ENCODE measurements at regions not wholly inside any gene's neighbourhood (a gene's known extent, or its start where the extent isn't known, plus 50 kb on each side); places are given as distances from the start of the nearest gene placed in this dataset.
A peak's percentile ranks its signal among the peaks of the same experiment; 100 is the strongest.
"Not testable (repeated sequence)": the region's sequence is repeated elsewhere in the genome, so short reads cannot be mapped to it uniquely, and the experiment has no call there.

DNA sequence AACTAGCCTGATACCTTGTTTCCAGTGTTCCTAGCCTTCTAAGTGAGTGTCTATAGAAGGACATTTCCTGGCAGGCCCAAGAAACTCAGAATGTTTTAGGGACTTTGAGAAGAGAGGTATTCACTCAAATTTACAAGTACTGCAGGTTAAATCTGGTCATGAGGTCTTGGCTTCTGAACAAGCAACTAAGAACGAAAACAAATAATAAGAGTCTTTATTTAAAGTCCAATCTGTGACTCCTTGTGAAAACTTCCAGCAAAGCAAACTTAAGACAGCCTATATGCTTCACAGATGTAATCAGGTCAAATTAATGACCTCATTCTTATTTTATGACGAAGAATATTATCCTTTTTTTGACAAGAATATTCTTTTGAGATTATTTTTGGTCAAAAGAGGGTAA, 79.4 kb upstream of the PRSS16 start:
- peak; percentile 76 for DNase-seq

DNA sequence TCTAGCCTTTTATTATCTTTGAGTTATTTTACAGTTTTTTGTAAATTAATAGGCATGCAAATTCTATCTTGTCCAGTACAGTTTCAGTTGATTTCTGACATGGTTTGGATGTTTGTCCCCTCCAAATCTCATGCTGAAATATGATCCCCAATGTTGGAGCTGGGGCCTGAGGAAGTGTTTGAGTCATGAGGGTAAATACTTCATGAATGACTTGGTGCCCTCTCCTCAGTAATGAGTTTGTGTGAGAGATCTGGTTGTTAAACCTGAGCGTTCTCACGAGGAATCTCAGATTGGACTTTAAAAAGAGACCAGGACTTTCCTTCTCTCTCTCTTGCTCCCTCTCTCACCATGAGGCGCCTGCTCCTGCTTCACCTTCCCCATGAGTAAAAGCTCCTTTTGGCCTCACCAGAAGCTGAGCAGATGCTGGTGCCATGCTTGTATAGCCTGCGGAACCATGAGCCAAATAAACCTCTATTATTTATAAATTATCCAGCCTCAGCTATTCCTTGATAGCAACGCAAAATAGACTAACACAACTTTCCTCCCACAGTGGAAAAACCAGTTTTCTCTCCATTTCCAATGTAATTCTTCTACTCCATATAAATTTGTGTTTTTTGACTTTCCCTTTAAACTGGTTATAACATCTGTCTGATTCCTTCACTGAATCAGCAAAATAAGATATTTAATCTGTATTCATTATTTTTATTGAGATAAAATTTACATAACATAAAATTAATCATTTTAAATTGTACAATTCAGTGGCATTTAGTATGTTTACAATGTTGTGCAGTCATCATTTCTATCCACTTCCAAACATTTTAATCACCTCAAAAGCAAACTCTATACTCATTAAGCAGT, 78.7 kb upstream of the PRSS16 start:
- peak; percentile 93 for DNase-seq

- DNase-seq, result not testable (repeated sequence)
Observed at GRCh38 chr6:27172524-27173231, 74.8 kb upstream of the PRSS16 start.

DNA sequence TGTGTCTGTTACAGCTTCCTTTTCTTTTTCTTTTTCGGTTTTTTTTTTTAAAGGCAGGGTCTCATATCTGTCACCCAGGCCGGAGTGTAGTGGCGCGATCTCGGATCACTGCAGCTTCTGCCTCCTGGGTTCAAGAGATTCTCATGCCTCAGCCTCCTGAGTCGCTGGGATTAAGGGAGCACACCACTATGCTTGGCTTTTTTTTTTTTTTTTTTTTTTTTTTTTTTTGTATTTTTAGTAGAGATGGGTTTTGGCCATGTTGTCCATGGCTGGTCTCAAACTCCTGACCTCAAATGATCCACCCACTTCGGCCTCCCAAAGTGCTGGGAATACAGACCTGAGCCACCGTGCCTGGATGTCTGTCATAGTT, 74.3 kb upstream of the PRSS16 start:
- not testable (repeated sequence) for DNase-seq

DNA sequence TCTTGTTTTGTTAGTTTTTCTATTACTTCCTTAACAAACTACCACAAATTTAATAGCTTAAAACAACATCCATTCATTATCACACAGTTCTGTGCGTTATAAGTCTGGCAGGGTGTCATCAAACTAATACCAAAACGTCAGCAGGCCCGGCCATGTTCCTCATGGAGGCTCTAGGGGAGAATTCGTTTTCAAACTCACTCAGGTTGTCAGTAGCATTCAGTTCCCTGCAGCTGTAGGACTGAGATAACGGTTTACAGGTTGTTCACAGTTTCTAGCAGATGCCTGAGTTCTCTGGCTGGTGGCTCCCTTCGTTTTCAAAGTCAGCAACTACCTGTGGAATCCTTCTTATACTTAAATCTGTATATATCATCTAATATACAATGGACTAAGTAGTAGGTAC, 72.5 kb upstream of the PRSS16 start:
- no peak for DNase-seq

DNA sequence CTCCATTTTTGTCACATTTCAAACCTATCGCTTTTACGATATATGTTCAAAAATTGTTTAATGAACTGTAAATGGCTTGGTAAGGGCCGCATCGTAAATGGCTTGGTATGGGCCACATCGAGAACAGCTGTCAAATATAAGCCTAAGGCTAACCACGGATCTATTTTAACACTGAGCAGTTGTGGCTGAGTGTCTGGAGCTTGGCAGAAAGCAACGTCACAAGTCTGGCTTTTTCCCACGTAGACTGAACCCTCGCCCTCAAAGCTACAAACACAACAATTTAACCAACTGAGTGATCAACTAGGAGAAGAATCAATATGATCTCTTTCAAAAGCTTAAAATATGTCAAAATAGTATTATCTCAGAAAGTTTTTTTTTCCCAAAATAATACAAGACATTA, 71.4 kb upstream of the PRSS16 start:
- DNase-seq, result no peak

- DNase-seq, result peak; percentile 26
Observed at GRCh38 chr6:27176523-27177484, 70.7 kb upstream of the PRSS16 start.

DNA sequence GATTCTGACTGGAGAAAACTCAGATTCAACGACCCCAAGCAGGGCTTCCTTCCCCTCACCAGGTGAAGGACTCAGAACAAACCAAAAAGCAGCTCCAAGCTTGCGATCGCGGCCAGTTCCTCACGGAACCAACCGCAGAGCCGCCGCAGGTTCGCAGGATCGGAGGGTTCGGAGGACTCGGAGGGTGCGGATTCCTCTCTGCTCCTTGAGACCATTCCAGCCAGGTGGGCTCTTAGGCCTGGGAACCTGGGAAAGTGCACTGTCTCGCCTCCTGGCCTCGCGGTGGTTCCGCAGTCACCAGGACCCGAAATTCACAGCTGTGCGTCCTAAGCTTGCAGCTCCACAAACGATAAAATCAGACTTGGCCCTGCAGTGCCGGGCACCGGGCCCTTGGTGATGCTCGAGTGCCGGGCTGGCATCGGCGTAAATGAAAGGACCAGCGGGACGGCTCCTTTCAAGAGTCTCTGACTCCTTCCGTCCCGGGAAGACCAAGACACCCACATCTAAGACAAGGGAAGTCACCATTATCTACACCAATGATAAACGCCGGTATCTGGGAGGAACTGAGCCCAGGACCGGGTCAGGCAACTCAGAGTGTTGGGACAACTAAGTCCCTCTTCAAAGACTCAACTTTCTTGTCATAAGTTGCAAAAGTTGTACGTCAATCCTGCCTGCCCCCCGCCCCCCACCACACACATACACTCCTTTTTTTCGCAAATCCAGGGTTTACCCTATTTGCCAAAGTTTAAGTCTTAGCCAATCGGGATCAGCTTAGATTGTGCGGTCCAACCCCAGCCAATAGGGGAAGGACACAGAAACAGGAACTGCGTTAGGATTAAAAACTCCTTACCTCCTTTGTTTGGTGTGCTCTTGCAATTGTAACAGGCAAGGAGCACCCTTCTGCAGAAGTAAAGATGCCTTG, 69.8 kb upstream of the PRSS16 start:
- peak; percentile 87 for DNase-seq

GRCh38 chr6:27178407-27178730, 69.1 kb upstream of the PRSS16 start:
- DNase-seq, result no peak

DNA sequence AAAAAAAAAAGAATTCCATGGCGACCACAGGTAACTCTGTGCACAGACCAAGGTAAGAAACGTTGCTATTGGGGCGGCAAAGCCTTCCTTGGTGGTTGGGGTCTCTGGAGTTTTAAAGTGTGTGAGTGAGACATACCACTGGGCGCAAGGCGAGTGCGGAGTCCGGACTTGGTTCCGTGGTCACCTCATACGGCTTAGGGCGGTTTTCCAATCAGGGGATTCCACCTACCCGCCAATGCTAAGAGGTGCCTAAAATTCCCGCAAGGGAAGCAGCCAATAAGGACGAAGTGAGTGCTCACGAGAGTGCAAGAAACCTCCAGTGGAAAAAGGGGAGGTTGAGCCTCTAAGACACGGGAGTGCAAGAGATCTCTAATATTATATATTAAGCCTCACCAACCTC, 68.6 kb upstream of the PRSS16 start:
- no peak for DNase-seq

DNA sequence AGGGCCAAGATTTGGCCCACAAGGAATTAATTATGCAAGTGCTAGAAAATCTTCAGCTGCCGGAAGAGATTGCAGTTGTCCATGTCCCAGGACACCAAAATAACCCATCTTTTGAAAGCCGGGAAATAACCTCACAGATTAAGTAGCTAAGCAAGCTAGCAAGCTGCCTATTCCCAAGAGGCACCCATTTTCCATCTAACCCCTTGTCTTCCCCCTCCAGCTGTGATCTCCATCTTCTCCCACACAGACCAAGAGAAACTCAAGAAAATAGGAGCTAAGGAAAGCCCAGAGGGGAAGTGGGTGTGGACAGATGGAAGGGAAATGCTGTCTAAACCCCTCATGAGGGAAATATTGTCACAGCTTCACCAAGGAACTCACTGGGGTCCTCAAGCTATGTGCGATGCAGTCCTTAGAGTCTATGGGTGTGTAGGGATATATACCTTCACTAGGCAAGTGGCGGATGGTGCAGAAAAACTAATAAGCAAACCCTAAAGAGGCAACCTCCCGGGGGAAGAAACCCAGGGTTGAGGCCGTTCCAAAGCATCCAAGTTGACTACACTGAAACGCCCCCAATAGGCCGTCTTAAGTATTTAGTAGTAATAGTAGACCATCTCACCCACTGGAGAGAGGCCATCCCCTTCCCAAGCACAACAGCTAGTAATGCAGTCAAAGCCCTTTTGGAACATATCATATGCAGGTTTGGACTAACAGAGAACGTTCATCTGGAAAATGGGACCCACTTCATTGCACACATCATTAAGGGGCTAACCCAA, 64.3 kb upstream of the PRSS16 start:
- DNase-seq, result no peak

DNA sequence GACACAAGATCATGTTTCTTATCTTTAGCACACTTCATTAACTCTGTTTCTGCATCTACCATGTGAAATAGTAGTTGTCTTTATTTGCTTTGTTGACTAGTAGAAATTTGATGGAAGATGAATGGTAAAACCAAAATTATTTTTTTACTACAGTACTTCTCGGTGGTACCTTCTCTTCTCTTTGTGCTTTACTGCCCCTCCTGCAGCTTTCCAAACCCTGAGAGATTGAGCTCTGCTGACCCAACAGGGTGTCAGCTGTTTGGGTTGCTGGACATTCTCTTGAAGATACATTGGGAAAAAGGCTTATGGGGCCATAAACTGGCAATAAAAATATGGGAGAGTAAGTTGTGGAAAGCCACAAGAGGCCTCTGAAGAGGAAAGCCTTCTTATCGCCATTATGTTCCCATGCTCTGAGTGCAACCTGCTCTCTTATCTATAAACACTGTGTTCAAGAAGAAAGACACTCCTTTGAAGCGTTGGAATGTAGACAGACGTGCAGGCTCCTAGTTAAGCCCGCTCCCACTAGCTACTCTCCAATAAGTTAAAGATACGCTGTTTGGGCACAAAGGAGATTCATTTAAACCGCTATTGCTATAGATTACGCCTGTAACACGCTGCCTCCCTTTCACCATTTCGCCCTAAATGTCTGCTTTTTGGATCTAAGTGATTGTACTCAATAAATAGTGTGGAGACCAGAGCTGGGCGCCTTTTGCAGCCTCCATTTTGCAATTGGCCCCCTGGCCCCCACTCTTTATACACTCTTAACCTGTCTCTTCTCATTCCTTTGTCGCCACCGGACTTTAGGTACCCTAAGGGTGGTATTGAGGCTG, 60.1 kb upstream of the PRSS16 start:
- DNase-seq, result no peak

DNA sequence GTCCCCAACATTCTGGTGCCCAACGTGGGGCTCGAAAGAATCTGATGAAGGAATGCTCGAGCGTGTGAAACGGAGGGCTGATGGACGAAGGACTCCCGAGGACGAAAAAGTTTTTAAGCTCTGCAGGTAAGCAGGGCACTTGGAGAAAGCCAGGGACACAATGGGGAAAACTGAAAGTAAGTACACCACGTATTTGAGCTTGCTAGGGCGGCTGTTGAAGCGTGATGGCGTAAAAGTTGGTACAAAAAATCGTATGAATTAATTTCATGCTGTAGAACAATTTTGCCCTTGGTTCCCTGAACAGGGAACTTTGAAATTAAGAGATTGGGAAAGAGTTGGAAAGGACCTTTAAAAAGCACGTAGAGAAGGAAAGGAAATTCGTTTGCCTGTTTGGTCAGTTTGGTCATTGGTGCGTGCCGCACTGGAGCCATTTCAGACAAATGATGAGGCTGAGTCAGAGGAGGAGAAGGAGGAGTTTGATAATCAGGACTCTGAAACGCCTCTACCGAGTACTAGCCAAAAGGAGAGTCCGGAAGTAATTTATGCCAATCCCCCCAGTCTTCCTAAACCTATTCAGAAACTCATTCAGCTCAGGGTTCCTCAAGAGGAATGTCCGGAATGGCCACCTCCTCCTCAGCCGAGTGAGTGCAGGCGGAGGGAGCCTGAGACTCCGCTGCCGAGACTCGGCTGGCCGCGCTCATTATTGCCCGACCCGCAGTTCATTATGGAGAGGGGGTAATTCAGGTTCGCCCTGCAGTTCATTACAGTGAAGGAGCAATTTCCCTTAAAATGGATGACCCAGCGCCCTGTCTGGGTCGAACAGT, 59.2 kb upstream of the PRSS16 start:
- DNase-seq, result peak; percentile 69

DNA sequence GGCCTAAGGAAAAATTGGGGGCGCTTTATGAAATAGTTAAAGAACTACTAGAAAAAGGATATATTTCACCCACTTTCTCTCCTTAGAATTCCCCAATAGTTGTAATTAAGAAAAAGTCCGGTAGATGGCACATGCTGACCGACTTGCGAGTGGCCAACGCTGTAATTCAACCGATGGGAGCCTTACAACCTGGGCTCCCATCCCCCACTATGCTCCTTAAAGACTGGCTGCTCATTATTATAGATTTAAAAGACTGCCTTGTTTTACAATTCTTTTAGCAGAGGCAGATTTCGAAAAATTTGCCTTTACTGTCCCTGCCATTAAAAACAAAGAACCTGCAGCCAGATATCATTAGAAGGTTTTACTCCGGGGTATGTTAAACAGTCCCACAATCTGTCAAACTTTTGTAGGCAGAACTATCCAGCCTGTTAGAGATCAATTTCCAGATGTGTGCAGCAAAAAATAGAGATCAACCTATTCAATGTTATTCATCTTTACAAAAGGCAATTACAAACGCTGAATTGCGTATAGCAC, 58.5 kb upstream of the PRSS16 start:
- DNase-seq, result peak; percentile 85

DNA sequence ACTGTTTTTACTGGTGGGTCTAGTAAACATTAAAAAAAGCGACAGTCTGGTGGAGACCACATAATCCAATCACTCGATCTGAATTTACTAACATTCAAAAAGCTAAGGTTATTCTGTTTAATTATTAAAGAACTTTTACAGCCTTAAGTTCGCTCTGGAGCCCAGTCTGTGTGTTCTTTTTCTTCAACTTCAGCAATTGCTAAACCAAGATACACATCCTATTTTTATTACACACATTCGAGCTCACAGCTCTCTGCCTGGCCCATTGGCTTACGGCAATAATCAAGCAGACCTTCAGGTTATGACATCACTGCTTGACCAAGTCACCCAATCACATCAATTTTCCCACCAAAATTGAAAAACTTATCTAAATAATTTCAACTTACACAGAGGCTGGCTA, 57.4 kb upstream of the PRSS16 start:
- DNase-seq, result no peak

DNA sequence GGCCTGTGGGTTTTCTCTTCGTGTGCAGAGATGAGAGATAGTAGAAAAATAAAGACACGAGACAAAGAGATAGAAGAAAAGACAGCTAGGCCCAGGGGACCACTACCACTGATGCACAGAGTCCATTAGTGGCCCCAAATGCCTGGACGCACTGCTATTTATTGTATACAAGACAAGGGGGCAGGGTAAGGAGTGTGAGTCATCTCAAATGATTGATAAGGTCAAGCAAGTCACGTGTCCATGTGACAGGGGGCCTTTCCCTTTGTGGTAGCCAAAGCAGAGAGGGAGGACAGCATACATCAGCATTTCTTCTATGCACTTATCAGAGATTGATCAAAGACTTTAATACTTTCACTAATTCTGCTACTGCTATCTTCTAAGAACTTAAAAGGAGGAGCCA, 53.0 kb upstream of the PRSS16 start:
- not testable (repeated sequence) for DNase-seq

DNA sequence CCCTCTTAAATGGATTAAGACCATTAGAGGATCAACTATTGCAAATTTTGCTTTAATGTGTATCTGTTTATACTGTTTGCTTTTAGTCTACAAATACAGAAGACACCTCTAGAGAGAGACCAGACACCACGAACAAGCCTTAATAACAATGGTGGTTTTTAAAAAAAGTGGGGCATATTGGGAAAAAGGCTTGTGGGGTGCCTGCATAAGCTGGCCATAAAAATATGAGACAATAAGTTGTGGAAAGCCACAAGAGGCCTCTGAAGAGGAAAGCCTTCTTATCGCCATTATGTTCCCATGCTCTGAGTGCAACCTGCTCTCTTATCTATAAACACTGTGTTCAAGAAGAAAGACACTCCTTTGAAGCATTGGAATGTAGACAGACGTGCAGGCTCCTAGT, 52.0 kb upstream of the PRSS16 start:
- not testable (repeated sequence) for DNase-seq
